DND-41 (cell line): ENCODE measurements at regions not wholly inside any gene's neighbourhood (a gene's known extent, or its start where the extent isn't known, plus 50 kb on each side); places are given as distances from the start of the nearest gene placed in this dataset.

ENCODE experiments used
- ATAC-seq: fragments of 200-7000 bp; cut with Tn5 transposase; 3 replicates; pipeline ENCODE4 v1.9.1; 2021; ENCODE audit warnings: low read depth; ENCODE audit not compliant: insufficient read depth
- DNase-seq: peaks from one replicate; pipeline ENCODE4 v3.0.0-alpha.2; 2020
- H2AFZ ChIP-seq: 2 replicates; pipeline ENCODE4 v1.6.0; 2012; ENCODE audit warnings: low read depth, low read length
- H3K27ac ChIP-seq: 2 replicates; pipeline ENCODE4 v1.5.1; 2012; ENCODE audit warnings: low read length, inconsistent platforms
- H3K27me3 ChIP-seq: fragments of 200-600 bp; sonication (generic); 2 replicates; pipeline ENCODE4 v1.6.0; 2012; ENCODE audit warnings: low read length, mild to moderate bottlenecking, inconsistent platforms; ENCODE audit not compliant: insufficient read depth, poor library complexity
- H3K36me3 ChIP-seq: 2 replicates; pipeline ENCODE4 v1.5.1; 2012; ENCODE audit warnings: low read length, inconsistent platforms; ENCODE audit not compliant: insufficient read depth
- H3K4me1 ChIP-seq: 2 replicates; pipeline ENCODE4 v1.5.1; 2012; ENCODE audit warnings: mild to moderate bottlenecking, low read length; ENCODE audit not compliant: insufficient read depth
- H3K4me2 ChIP-seq: 2 replicates; pipeline ENCODE4 v1.6.0; 2012; ENCODE audit warnings: mild to moderate bottlenecking, moderate library complexity, low read length, inconsistent platforms; ENCODE audit not compliant: insufficient read depth
- H3K4me3 ChIP-seq, 2 experiments: fragments of 200-600 bp in 1 of 2; shearing (Covaris generic) in 1 of 2; 2 replicates each; pipeline ENCODE4 v1.5.1; 2012 to 2016; ENCODE audit warnings: inconsistent platforms in 2 of 2, low read length in 2 of 2, mild to moderate bottlenecking in 2 of 2, low read depth in 1 of 2, moderate library complexity in 1 of 2
- H3K79me2 ChIP-seq: 2 replicates; pipeline ENCODE4 v1.6.0; 2012; ENCODE audit warnings: low read length, inconsistent platforms; ENCODE audit not compliant: insufficient read depth
- H3K9ac ChIP-seq: 2 replicates; pipeline ENCODE4 v1.6.0; 2012; ENCODE audit warnings: low read depth, mild to moderate bottlenecking, inconsistent platforms, low read length, moderate library complexity
- H3K9me3 ChIP-seq: 2 replicates; pipeline ENCODE4 v1.5.1; 2012; ENCODE audit warnings: low read length, moderate library complexity, mild to moderate bottlenecking, inconsistent platforms; ENCODE audit not compliant: insufficient read depth, severe bottlenecking
- H4K20me1 ChIP-seq: 2 replicates; pipeline ENCODE4 v1.6.0; 2012; ENCODE audit warnings: low read length; ENCODE audit not compliant: insufficient read depth
- CTCF ChIP-seq: IDR thresholded peaks from 2 replicates; pipeline ENCODE4 v1.5.1; 2012; ENCODE audit warnings: borderline replicate concordance, low read length, moderate library complexity, mild to moderate bottlenecking; ENCODE audit not compliant: poor library complexity, severe bottlenecking; ENCODE audit errors: extremely low read depth
- EZH2 ChIP-seq: IDR thresholded peaks from 3 replicates; pipeline ENCODE4 v1.6.1; 2012; ENCODE audit warnings: borderline replicate concordance, low read depth, mild to moderate bottlenecking, moderate library complexity, low read length, inconsistent platforms; ENCODE audit not compliant: severe bottlenecking

- Histone ChIP-seq H3K4me2 (no peak overlapping the region), H3K36me3 (no peaks in the 10 kb centered on the region), H3K27ac (no peak overlapping the region), H3K9ac (no peak overlapping the region), H3K27me3 (no peaks in the 10 kb centered on the region), H3K4me1 (no peaks in the 10 kb centered on the region), H3K4me3 (no peak overlapping the region), H3K79me2 (no peaks in the 10 kb centered on the region), H4K20me1 (no peaks in the 10 kb centered on the region), H2AFZ (no peak overlapping the region), H3K9me3 (no peaks in the 10 kb centered on the region)
- no peak for TF ChIP-seq EZH2
- no peak for TF ChIP-seq CTCF
- no peak for DNase-seq
- ATAC-seq = no peak
Observed at GRCh38 chr13:58318495-58319167, 687.1 kb downstream of the PCDH17 start.

- Histone ChIP-seq H3K4me2 (no peak overlapping the region), H4K20me1 (no peaks in the 10 kb centered on the region)
Observed at GRCh38 chr13:58324161-58324560, 692.6 kb downstream of the PCDH17 start.

GRCh38 chr13:58329746-58330145 is 698.2 kb downstream of the PCDH17 start:
- Histone ChIP-seq H3K4me3 (no peak overlapping the region), H3K36me3 (no peaks in the 10 kb centered on the region), H3K27me3 (no peaks in the 10 kb centered on the region), H4K20me1 (no peaks in the 10 kb centered on the region), H2AFZ (no peak overlapping the region), H3K27ac (no peak overlapping the region), H3K4me2 (no peak overlapping the region), H3K9me3 (no peaks in the 10 kb centered on the region), H3K9ac (no peak overlapping the region), H3K79me2 (no peaks in the 10 kb centered on the region), H3K4me1 (no peaks in the 10 kb centered on the region)
- DNase-seq (no peak), ATAC-seq (no peak)
- no peak for TF ChIP-seq CTCF
- no peak for TF ChIP-seq EZH2

More at GRCh38 chr13:58324161-58324560, 692.6 kb downstream of the PCDH17 start:
- ATAC-seq (no peak), DNase-seq (no peak)
- Histone ChIP-seq H3K4me3 (no peak overlapping the region), H3K4me1 (no peaks in the 10 kb centered on the region), H3K9ac (no peak overlapping the region), H3K9me3 (no peaks in the 10 kb centered on the region), H3K27me3 (no peaks in the 10 kb centered on the region), H3K79me2 (no peaks in the 10 kb centered on the region), H2AFZ (no peak overlapping the region), H3K36me3 (no peaks in the 10 kb centered on the region), H3K27ac (no peak overlapping the region)
- TF ChIP-seq EZH2 = no peak
- TF ChIP-seq CTCF = no peak

- no peak for TF ChIP-seq CTCF
- TF ChIP-seq EZH2 = no peak
- no peak overlapping the region for H2AFZ ChIP-seq
- ATAC-seq (no peak), DNase-seq (no peak)
- no peaks in the 10 kb centered on the region for H3K9me3 ChIP-seq
- H3K27me3 ChIP-seq = no peaks in the 10 kb centered on the region
- no peaks in the 10 kb centered on the region for H3K4me1 ChIP-seq
- H3K27ac ChIP-seq = no peak overlapping the region
- H3K9ac ChIP-seq = no peak overlapping the region
- no peak overlapping the region for H3K4me2 ChIP-seq
- no peaks in the 10 kb centered on the region for H4K20me1 ChIP-seq
- H3K79me2 ChIP-seq = no peaks in the 10 kb centered on the region
- no peak overlapping the region for H3K4me3 ChIP-seq
- no peaks in the 10 kb centered on the region for H3K36me3 ChIP-seq
Observed at GRCh38 chr13:58340895-58341294, 709.4 kb downstream of the PCDH17 start.
